LNCaP clone FGC (cell line): ENCODE measurements at regions not wholly inside any gene's neighbourhood (a gene's known extent, or its start where the extent isn't known, plus 50 kb on each side); places are given as distances from the start of the nearest gene placed in this dataset.

Experiments
- DNase-seq: peaks from one replicate; pipeline ENCODE4 v3.0.0-alpha.2; 2011; ENCODE audit warnings: low read depth
- H3K4me3 ChIP-seq: 2 replicates; pipeline ENCODE4 v1.5.1; 2011; ENCODE audit warnings: mild to moderate bottlenecking, low read depth, low read length, control low read depth
- CTCF ChIP-seq: IDR thresholded peaks from 2 replicates; pipeline ENCODE4 v1.5.1; 2012; ENCODE audit warnings: mild to moderate bottlenecking; ENCODE audit not compliant: control insufficient read depth, insufficient read depth; ENCODE audit errors: extremely low read depth

GRCh38 chr2:13597176-13597575 lies 880.4 kb downstream of the TRIB2 start:
- DNase-seq, result no peak
- no peak for TF ChIP-seq CTCF
- H3K4me3 ChIP-seq, result no peak overlapping the region

- no peak for DNase-seq
- no peak overlapping the region for H3K4me3 ChIP-seq
- no peak for TF ChIP-seq CTCF
Observed at GRCh38 chr2:13601506-13601905, 884.8 kb downstream of the TRIB2 start.

GRCh38 chr2:13604951-13605661 lies 888.4 kb downstream of the TRIB2 start:
- no peak overlapping the region for H3K4me3 ChIP-seq
- no peak for TF ChIP-seq CTCF
- no peak for DNase-seq

- no peak for DNase-seq
- H3K4me3 ChIP-seq, result no peak overlapping the region
- no peak for TF ChIP-seq CTCF
Observed at GRCh38 chr2:13607139-13607538, 890.4 kb downstream of the TRIB2 start.

GRCh38 chr2:13611939-13612338 lies 895.2 kb downstream of the TRIB2 start:
- TF ChIP-seq CTCF, result no peak
- no peak for DNase-seq
- H3K4me3 ChIP-seq, result no peak overlapping the region

GRCh38 chr2:13616059-13616458 lies 899.3 kb downstream of the TRIB2 start:
- no peak for DNase-seq
- no peak overlapping the region for H3K4me3 ChIP-seq
- no peak for TF ChIP-seq CTCF

- DNase-seq, result no peak
- TF ChIP-seq CTCF, result no peak
- no peak overlapping the region for H3K4me3 ChIP-seq
Observed at GRCh38 chr2:13616616-13617015, 899.9 kb downstream of the TRIB2 start.
